KMS-11 (cell line): ENCODE measurements at regions not wholly inside any gene's neighbourhood (a gene's known extent, or its start where the extent isn't known, plus 50 kb on each side); places are given as distances from the start of the nearest gene placed in this dataset.

Experiments
- H2AFZ ChIP-seq: fragments of 200-600 bp; sonication (generic); 2 replicates; pipeline ENCODE4 v1.6.1; 2016; ENCODE audit warnings: antibody characterized with exemption, mixed run types, low read depth
- H3K27ac ChIP-seq: fragments of 200-600 bp; sonication (generic); 2 replicates; pipeline ENCODE4 v1.6.1; 2016; ENCODE audit warnings: mild to moderate bottlenecking, mixed run types
- H3K27me3 ChIP-seq: fragments of 200-600 bp; sonication (generic); 2 replicates; pipeline ENCODE4 v1.6.1; 2017; ENCODE audit warnings: mild to moderate bottlenecking, low read depth, mixed run types, moderate library complexity; ENCODE audit not compliant: insufficient read depth
- H3K36me3 ChIP-seq: fragments of 200-600 bp; sonication (generic); 2 replicates; pipeline ENCODE4 v1.6.1; 2017; ENCODE audit warnings: mild to moderate bottlenecking, mixed run types; ENCODE audit not compliant: insufficient read depth
- H3K4me1 ChIP-seq: fragments of 200-600 bp; sonication (generic); 2 replicates; pipeline ENCODE4 v1.6.1; 2016; ENCODE audit warnings: mild to moderate bottlenecking, low read depth, mixed run types; ENCODE audit not compliant: poor library complexity, severe bottlenecking
- H3K4me2 ChIP-seq: fragments of 200-600 bp; sonication (generic); 2 replicates; pipeline ENCODE4 v1.7.0; 2016; ENCODE audit warnings: mild to moderate bottlenecking, mixed run types
- H3K4me3 ChIP-seq: fragments of 200-600 bp; sonication (generic); IDR thresholded peaks from 2 replicates; pipeline ENCODE4 v1.6.1; 2017; ENCODE audit warnings: low read depth, low read length, mixed read lengths; ENCODE audit not compliant: insufficient read depth
- H3K79me2 ChIP-seq: fragments of 200-600 bp; sonication (generic); 2 replicates; pipeline ENCODE4 v1.6.1; 2016; ENCODE audit warnings: low read depth, mixed run types; ENCODE audit not compliant: insufficient read depth
- H3K9ac ChIP-seq: fragments of 200-600 bp; sonication (generic); 2 replicates; pipeline ENCODE4 v1.6.1; 2016; ENCODE audit warnings: mild to moderate bottlenecking, mixed run types
- H4K20me1 ChIP-seq: fragments of 200-600 bp; sonication (generic); 2 replicates; pipeline ENCODE4 v1.6.1; 2016; ENCODE audit warnings: mild to moderate bottlenecking, mixed run types; ENCODE audit not compliant: insufficient read depth
- CTCF ChIP-seq: fragments of 200-600 bp; sonication (generic); conservative IDR thresholded peaks from 2 replicates; pipeline ENCODE4 v1.6.1; 2017; ENCODE audit warnings: low read depth, mild to moderate bottlenecking, antibody characterized with exemption, low read length, moderate library complexity, mixed read lengths

GRCh38 chr12:19908830-19909229, 459.5 kb upstream of the PDE3A start:
- TF ChIP-seq CTCF, result no peak
- no peaks in the 10 kb centered on the region for H3K27me3 ChIP-seq
- H3K9ac ChIP-seq, result no peak overlapping the region
- no peaks in the 10 kb centered on the region for H3K36me3 ChIP-seq
- no peaks in the 10 kb centered on the region for H3K79me2 ChIP-seq
- H3K4me2 ChIP-seq, result no peak overlapping the region
- no peaks in the 10 kb centered on the region for H4K20me1 ChIP-seq
- H2AFZ ChIP-seq, result no peak overlapping the region
- no peak overlapping the region for H3K27ac ChIP-seq
- no peaks in the 10 kb centered on the region for H3K4me1 ChIP-seq
- no peak overlapping the region for H3K4me3 ChIP-seq

- no peak overlapping the region for H2AFZ ChIP-seq
- no peak overlapping the region for H3K27ac ChIP-seq
- TF ChIP-seq CTCF, result no peak
- no peaks in the 10 kb centered on the region for H3K4me1 ChIP-seq
- H3K79me2 ChIP-seq, result no peaks in the 10 kb centered on the region
- no peaks in the 10 kb centered on the region for H3K36me3 ChIP-seq
- H3K27me3 ChIP-seq, result no peaks in the 10 kb centered on the region
- H4K20me1 ChIP-seq, result no peaks in the 10 kb centered on the region
- no peak overlapping the region for H3K4me3 ChIP-seq
- no peak overlapping the region for H3K9ac ChIP-seq
- H3K4me2 ChIP-seq, result no peak overlapping the region
Measured at GRCh38 chr12:19909418-19909817, 458.9 kb upstream of the PDE3A start.

- no peak for TF ChIP-seq CTCF
- Histone ChIP-seq H4K20me1 (no peaks in the 10 kb centered on the region), H3K36me3 (no peaks in the 10 kb centered on the region), H3K4me2 (no peak overlapping the region), H3K4me3 (no peak overlapping the region), H3K27ac (no peak overlapping the region), H3K4me1 (no peaks in the 10 kb centered on the region), H3K9ac (no peak overlapping the region), H3K79me2 (no peaks in the 10 kb centered on the region), H3K27me3 (no peaks in the 10 kb centered on the region), H2AFZ (no peak overlapping the region)
Measured at GRCh38 chr12:19910681-19911080, 457.7 kb upstream of the PDE3A start.

- Histone ChIP-seq H3K4me3 (no peak overlapping the region), H3K36me3 (no peaks in the 10 kb centered on the region), H2AFZ (no peak overlapping the region), H3K79me2 (no peaks in the 10 kb centered on the region), H4K20me1 (no peaks in the 10 kb centered on the region), H3K4me1 (no peaks in the 10 kb centered on the region), H3K9ac (no peak overlapping the region), H3K27me3 (no peaks in the 10 kb centered on the region), H3K27ac (no peak overlapping the region), H3K4me2 (no peak overlapping the region)
- no peak for TF ChIP-seq CTCF
Measured at GRCh38 chr12:19912991-19913390, 455.3 kb upstream of the PDE3A start.
